GM12891 (cell line): ENCODE measurements at regions not wholly inside any gene's neighbourhood (a gene's known extent, or its start where the extent isn't known, plus 50 kb on each side); places are given as distances from the start of the nearest gene placed in this dataset.

ENCODE experiments used
- DNase-seq: peaks from one replicate; pipeline ENCODE4 v3.0.0; 2011; ENCODE audit warnings: low spot score; ENCODE audit not compliant: insufficient read length
- FAIRE-seq: peaks from 2 replicates; lab custom pipeline; 2011; peaks lifted over from hg19 to GRCh38; lab: Jason Lieb, UNC
- PAX5 ChIP-seq: IDR thresholded peaks from 2 replicates; pipeline ENCODE4 v1.6.1; 2011; ENCODE audit warnings: low read length, moderate library complexity, mild to moderate bottlenecking; ENCODE audit not compliant: insufficient read depth, severe bottlenecking
- POLR2A ChIP-seq: IDR thresholded peaks from 2 replicates; pipeline ENCODE4 v1.6.1; 2011; ENCODE audit warnings: low read depth, low read length, control low read depth
- POLR2AphosphoS5 ChIP-seq: IDR thresholded peaks from 2 replicates; pipeline ENCODE4 v1.6.1; 2011; ENCODE audit warnings: low read depth, low read length, control low read depth
- POU2F2 ChIP-seq: IDR thresholded peaks from 2 replicates; pipeline ENCODE4 v1.6.1; 2011; ENCODE audit warnings: low read depth, mild to moderate bottlenecking, control low read depth, low read length, moderate library complexity
- SPI1 ChIP-seq: IDR thresholded peaks from 2 replicates; pipeline ENCODE4 v1.6.1; 2011; ENCODE audit warnings: low read depth, low read length, control low read depth
- TAF1 ChIP-seq: IDR thresholded peaks from 2 replicates; pipeline ENCODE4 v1.6.1; 2011; ENCODE audit warnings: low read depth, low read length, control low read depth

DNA sequence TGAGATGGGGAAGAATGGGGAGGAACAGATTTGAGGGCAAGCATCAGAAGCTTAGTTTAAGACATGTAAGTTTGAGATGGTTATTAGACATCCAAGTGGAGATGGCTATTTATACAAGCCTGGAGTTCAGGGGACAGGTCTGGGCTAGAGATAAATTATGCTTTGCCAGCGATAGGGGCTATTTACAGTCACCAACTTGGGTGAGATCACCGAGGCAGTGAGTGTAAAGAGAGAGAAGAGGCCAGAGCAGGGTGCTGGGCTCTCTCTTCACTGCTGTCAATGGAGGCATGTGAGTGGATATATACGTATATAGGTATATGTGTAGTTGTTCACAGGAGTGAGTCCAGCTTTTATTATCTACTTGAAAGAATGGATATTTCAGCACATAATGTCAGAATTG, 81.0 kb downstream of the QPCT start:
- FAIRE-seq (no peak), DNase-seq (no peak)
- TF ChIP-seq POU2F2, result no peak
- no peak for TF ChIP-seq POLR2AphosphoS5
- no peak for TF ChIP-seq TAF1
- no peak for TF ChIP-seq POLR2A
- TF ChIP-seq SPI1, result no peak
- no peak for TF ChIP-seq PAX5

DNA sequence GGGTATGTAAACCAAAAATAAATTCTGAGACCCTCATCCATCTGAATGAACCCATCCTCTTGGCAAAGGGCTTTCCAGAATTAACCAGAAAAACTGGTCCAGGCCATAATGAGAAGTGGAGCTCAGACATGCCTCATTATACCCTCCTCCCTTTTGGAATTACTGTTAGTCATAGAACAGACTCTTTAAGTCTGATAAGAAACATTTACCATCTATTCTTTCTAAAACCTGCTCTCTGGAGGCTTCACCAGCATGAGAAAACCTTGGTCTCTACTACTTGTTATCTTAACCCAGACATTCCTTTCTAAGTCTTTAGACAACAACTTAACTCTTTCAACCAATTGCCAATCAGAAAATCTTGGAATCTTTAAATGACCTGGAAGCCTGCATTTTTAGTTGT, 82.8 kb downstream of the QPCT start:
- TF ChIP-seq POLR2A, result no peak
- TF ChIP-seq PAX5, result no peak
- no peak for TF ChIP-seq SPI1
- no peak for TF ChIP-seq POU2F2
- TF ChIP-seq TAF1, result no peak
- TF ChIP-seq POLR2AphosphoS5, result no peak
- no peak for DNase-seq

DNA sequence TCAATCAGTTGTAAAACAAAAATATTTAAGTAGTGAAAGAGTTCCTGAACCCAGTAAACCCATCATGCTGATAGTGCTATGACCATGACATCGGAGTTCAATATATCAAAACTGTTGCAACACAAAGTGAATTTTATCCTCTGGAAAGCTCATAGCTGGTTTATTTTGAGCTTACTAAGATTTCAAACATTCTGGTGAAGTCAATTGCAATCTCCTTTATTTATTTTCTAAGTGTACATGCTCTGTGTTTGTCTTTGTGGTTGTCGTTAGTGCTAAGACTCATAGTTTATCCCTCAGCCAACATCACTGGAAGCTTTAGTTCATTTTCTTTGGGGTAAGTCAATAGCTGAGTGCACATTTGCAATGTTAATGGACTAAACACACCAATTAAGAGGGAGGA, 91.9 kb downstream of the QPCT start:
- no peak for TF ChIP-seq SPI1
- no peak for TF ChIP-seq POLR2AphosphoS5
- TF ChIP-seq POLR2A, result no peak
- no peak for TF ChIP-seq POU2F2
- no peak for TF ChIP-seq TAF1
- TF ChIP-seq PAX5, result no peak
- DNase-seq, result no peak
- FAIRE-seq, result no peak

More for the DNA sequence above, 82.8 kb downstream of the QPCT start:
- FAIRE-seq, result no peak

DNA sequence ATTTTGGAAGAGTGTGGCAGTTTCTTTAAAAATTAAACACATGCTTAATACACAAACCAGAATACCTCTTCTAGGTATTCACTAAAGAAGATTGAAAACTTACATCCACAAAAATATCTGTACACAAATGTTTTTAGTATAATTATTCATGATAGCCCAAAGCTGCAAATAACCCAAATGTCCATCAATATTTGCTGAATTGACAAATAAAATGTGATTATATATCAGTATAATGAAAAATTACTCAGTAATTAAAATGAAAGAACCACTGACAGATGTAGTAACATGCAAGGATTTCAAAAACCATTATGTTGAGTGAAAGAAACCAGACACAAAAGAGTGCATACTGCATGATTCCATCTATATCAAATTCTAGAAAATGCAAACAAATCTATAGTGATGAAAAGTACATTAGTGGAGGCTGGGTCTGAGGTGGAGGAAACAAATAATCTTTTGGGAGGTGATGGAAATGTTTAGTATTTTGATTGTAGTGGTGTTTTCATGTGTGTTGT, 94.8 kb downstream of the QPCT start:
- no peak for FAIRE-seq
- DNase-seq, result no peak
- TF ChIP-seq POLR2AphosphoS5 (no peak), SPI1 (no peak), PAX5 (no peak), POU2F2 (no peak), TAF1 (no peak), POLR2A (no peak)

DNA sequence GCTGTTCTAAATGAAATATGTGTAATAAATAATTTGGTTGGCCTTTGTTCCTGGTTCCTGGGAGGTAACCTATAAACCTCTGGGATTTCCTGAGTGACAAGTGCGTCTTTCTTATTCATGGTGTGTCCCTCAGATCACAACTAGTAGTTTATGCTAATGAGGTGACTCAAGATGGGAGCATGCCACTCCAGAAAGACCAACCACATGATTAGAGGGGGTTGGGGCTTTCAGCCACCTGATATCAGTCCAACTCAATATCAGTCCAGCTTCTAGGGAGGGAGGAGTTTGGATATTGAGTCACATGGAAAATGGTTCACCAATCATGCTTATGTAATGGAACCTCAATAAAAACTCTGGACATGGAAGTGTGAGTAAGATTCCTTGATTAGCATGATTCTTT, 96.6 kb downstream of the QPCT start:
- TF ChIP-seq POU2F2, result no peak
- no peak for TF ChIP-seq POLR2A
- TF ChIP-seq PAX5, result no peak
- no peak for TF ChIP-seq POLR2AphosphoS5
- no peak for TF ChIP-seq SPI1
- TF ChIP-seq TAF1, result no peak
- no peak for DNase-seq
- peak; percentile 33 for FAIRE-seq

DNA sequence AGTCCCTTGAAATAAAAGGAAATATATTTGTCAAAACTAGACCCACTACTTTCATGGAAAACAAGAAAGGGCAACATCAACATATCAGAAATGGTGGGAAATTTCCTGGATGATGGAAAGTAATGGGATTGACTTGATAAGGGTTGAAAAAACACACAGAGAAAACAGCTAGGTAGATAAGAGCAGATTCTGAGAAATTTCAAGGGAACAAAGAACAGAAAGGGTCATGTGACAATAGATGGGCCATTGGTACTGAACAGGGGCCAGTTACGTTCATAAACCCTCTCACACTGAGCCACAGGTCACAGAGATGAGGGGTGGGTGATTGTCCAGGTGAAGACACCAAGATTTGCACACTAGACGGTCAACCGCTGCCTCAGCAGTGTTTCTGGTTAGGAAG, 98.7 kb downstream of the QPCT start:
- no peak for TF ChIP-seq SPI1
- TF ChIP-seq POU2F2, result no peak
- TF ChIP-seq POLR2AphosphoS5, result no peak
- no peak for TF ChIP-seq PAX5
- no peak for TF ChIP-seq TAF1
- no peak for TF ChIP-seq POLR2A
- FAIRE-seq (peak; percentile 20), DNase-seq (no peak)

DNA sequence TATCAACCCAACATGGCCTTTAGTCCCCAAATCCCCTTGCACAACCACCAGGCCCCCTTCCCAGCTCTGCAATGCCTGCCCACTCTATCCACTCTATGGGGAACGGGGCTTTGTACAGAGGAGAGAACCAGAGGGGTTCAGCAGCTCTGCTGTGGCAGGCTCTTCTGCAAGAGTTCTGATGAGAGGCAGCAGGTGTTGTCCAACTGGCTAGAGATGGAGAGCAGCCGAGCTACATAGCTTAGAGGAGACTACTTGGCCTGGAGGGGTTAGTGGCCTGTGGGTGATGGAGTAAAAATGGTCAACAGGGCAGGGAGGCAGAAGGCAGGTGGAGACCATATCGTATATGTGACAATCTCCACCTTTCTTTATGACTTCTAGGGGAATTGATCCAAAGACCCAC, 103.0 kb downstream of the QPCT start:
- FAIRE-seq, result no peak
- no peak for DNase-seq
- no peak for TF ChIP-seq PAX5
- no peak for TF ChIP-seq POU2F2
- TF ChIP-seq SPI1, result no peak

DNA sequence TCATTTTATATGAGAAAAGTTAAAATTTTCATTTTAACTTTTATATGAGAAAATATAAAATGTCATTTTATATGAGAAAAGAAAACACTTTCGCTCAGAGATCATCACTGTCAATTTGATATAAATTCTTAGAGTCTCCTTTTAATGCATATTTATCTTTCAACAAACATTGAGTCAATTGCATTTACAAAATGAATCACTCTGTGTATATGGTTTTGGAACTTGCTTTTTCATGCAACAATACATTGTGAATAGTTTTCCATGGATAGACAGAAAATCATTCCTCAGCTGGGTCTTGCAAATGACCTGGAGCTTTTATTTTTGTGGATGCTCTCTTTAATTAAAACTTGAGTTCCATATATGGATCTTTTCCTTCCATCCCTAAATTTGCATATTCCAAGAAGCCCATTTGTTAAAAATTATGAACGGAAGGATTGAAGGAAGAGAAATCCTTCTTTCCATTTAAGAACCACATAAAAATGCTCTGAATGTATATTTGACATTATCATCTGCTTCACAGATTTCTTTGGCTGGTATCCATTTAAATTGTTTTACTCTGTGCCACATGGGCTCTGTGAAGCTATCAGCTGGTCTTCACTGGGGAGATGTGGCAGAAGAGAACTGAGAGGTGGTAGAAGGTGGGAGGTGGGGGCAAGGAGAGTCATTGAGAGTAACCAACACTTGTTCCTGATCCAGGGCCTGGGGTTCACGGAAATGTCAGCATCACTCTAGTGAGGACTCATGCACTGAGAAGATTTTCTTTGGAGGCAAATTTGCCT, 104.1 kb downstream of the QPCT start:
- DNase-seq, result no peak
- FAIRE-seq, result no peak
- no peak for TF ChIP-seq POU2F2
- no peak for TF ChIP-seq SPI1
- TF ChIP-seq POLR2AphosphoS5, result no peak
- no peak for TF ChIP-seq TAF1
- TF ChIP-seq PAX5, result no peak
- no peak for TF ChIP-seq POLR2A

DNA sequence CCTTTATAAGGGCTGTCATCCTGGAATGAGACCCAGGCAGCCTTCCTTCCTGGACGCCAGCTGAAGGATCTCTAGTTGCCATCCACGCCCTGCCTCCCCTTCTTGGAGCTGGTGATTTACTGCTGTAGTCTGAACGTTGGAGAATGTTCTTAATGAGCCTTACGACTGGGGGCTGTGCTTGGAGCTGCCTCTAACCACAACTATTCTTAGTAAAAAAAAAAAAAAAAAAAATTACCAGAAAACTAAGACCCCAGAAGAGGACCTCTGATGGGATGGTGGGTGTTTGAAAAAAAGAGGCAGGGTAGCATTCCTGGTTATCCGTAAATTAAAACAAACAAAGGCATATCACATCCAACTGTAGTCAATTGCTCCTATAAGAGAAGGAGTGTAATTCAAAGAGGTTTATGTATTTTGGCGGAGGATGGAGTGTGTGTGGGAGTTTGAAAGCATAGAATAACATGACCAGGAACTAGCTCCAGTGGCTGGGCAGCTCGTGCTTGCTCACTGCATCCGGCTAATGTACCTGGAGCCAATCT, 105.4 kb downstream of the QPCT start:
- FAIRE-seq (no peak), DNase-seq (no peak)
- TF ChIP-seq POLR2AphosphoS5, result no peak
- TF ChIP-seq POLR2A, result no peak

DNA sequence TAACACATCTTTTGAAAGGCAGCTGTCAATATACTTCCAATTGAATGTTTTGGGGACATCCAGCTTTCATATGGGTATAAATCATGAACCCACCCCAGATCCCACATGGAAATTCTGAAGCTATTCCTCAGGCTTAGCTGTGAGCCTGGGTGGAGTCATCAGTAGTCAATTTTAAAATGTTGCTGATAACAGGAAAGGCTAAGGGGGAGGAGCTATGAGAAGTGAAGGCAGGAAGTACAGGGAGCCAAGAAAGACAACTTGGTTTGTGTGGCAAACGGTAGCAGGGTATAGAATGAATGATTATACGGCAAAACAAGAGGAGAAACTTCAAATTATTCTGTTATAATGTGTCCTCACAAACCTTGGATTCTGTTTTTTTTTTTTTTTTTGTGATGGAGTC, 108.6 kb downstream of the QPCT start:
- DNase-seq (no peak), FAIRE-seq (no peak)
- TF ChIP-seq TAF1 (no peak), POU2F2 (no peak)
